Endodermal cell (in vitro differentiated cells): ENCODE measurements at regions not wholly inside any gene's neighbourhood (a gene's known extent, or its start where the extent isn't known, plus 50 kb on each side); places are given as distances from the start of the nearest gene placed in this dataset.

Experiments
- DNase-seq: peaks from one replicate; pipeline ENCODE4 v3.0.0-alpha.2; 2017
- H3K27ac ChIP-seq: 2 replicates; pipeline ENCODE4 v1.5.1; 2013; ENCODE audit warnings: mild to moderate bottlenecking, low read depth, low read length, moderate library complexity
- H3K27me3 ChIP-seq: 2 replicates; pipeline ENCODE4 v1.6.1; 2013; ENCODE audit warnings: mild to moderate bottlenecking, low read length, moderate library complexity; ENCODE audit not compliant: insufficient read depth, control insufficient read depth, poor library complexity, severe bottlenecking
- H3K36me3 ChIP-seq: 2 replicates; pipeline ENCODE4 v1.7.0; 2013; ENCODE audit warnings: mild to moderate bottlenecking, low read length, moderate library complexity; ENCODE audit not compliant: control insufficient read depth, insufficient read depth
- H3K4me1 ChIP-seq: one replicate; pipeline ENCODE4 v1.7.0; 2013; ENCODE audit warnings: low read length; ENCODE audit not compliant: control insufficient read depth, insufficient read depth
- H3K4me3 ChIP-seq: 2 replicates; pipeline ENCODE4 v1.5.1; 2013; ENCODE audit warnings: mild to moderate bottlenecking, low read length, moderate library complexity
- H3K9ac ChIP-seq: 2 replicates; pipeline ENCODE4 v1.6.1; 2013; ENCODE audit warnings: mild to moderate bottlenecking, low read length, moderate library complexity; ENCODE audit not compliant: poor library complexity, severe bottlenecking; ENCODE audit errors: extremely low read depth
- H3K9me3 ChIP-seq: 2 replicates; pipeline ENCODE4 v1.6.1; 2013; ENCODE audit warnings: mild to moderate bottlenecking, low read length, moderate library complexity; ENCODE audit not compliant: control insufficient read depth
- H3K27ac Mint-ChIP-seq: 2 replicates; pipeline ENCODE4 v1.8.0; 2020; ENCODE audit warnings: mixed read lengths
- H3K27me3 Mint-ChIP-seq: 2 replicates; pipeline ENCODE4 v1.8.0; 2021; ENCODE audit warnings: mild to moderate bottlenecking, mixed read lengths; ENCODE audit not compliant: insufficient read depth
- H3K36me3 Mint-ChIP-seq: 2 replicates; pipeline ENCODE4 v1.8.0; 2020; ENCODE audit warnings: low read depth, mixed read lengths
- H3K4me1 Mint-ChIP-seq: 2 replicates; pipeline ENCODE4 v1.8.0; 2020; ENCODE audit warnings: mixed read lengths
- H3K4me3 Mint-ChIP-seq: 2 replicates; pipeline ENCODE4 v1.8.0; 2020; ENCODE audit warnings: mild to moderate bottlenecking, moderate library complexity, mixed read lengths
- H3K9me3 Mint-ChIP-seq: 2 replicates; pipeline ENCODE4 v1.8.0; 2020; ENCODE audit warnings: mild to moderate bottlenecking, mixed read lengths
- CTCF ChIP-seq: fragments of 200-600 bp; sonication (generic); conservative IDR thresholded peaks from 2 replicates; pipeline ENCODE4 v1.5.0; 2021; ENCODE audit warnings: antibody characterized with exemption, mild to moderate bottlenecking
- WGBS, 2 experiments: methylation state at CpG; one replicate each; pipeline versions ENCODE4 v1.1.5 to v1.1.7; 2013; ENCODE audit warnings: missing lambda C conversion rate in 2 of 2, mixed read lengths in 1 of 2; ENCODE audit not compliant: insufficient coverage in 1 of 2, insufficient read length in 1 of 2; 5-methylcytosine and 5-hydroxymethylcytosine counted together

GRCh38 chr7:155203882-155204691 lies 93.6 kb upstream of the INSIG1 start:
- Mint-ChIP-seq H3K9me3 (peaks cover 6% of the 10 kb centered on the region), H3K27me3 (peaks cover 5% of the 10 kb centered on the region), H3K27ac (no peak overlapping the region), H3K36me3 (no peaks in the 10 kb centered on the region), H3K4me1 (peaks cover 2% of the 10 kb centered on the region), H3K4me3 (no peak overlapping the region)
- H3K4me3 ChIP-seq = no peak overlapping the region
- no peak overlapping the region for H3K27ac ChIP-seq
- H3K36me3 ChIP-seq = no peaks in the 10 kb centered on the region
- 90 to 92% methylated on average over 6 to 14 of the region's 14 CpGs for WGBS, 2 experiments
- no peak for TF ChIP-seq CTCF
- no peaks in the 10 kb centered on the region for H3K27me3 ChIP-seq
- H3K9me3 ChIP-seq = no peaks in the 10 kb centered on the region
- no peak overlapping the region for H3K9ac ChIP-seq
- H3K4me1 ChIP-seq = no peaks in the 10 kb centered on the region
- DNase-seq = no peak

GRCh38 chr7:155204744-155205367 lies 92.8 kb upstream of the INSIG1 start:
- Mint-ChIP-seq H3K36me3 (no peaks in the 10 kb centered on the region), H3K4me3 (no peak overlapping the region), H3K27ac (no peak overlapping the region), H3K4me1 (peaks cover 2% of the 10 kb centered on the region), H3K9me3 (peaks cover 6% of the 10 kb centered on the region), H3K27me3 (peaks cover 2% of the 10 kb centered on the region)
- H3K9ac ChIP-seq = no peak overlapping the region
- no peaks in the 10 kb centered on the region for H3K4me1 ChIP-seq
- no peak overlapping the region for H3K4me3 ChIP-seq
- WGBS, 2 experiments = 92 to 96% methylated on average over 11 to 14 of the region's 14 CpGs
- no peak for DNase-seq
- no peaks in the 10 kb centered on the region for H3K9me3 ChIP-seq
- TF ChIP-seq CTCF = no peak
- H3K27me3 ChIP-seq = no peaks in the 10 kb centered on the region
- no peaks in the 10 kb centered on the region for H3K36me3 ChIP-seq
- H3K27ac ChIP-seq = no peak overlapping the region

- no peak overlapping the region for H3K27ac ChIP-seq
Observed at GRCh38 chr7:155205368-155206317, 92.0 kb upstream of the INSIG1 start.

More at GRCh38 chr7:155205368-155206317, 92.0 kb upstream of the INSIG1 start:
- Histone ChIP-seq H3K27me3 (no peaks in the 10 kb centered on the region), H3K4me1 (no peaks in the 10 kb centered on the region), H3K4me3 (no peak overlapping the region), H3K9me3 (no peaks in the 10 kb centered on the region), H3K9ac (no peak overlapping the region), H3K36me3 (no peaks in the 10 kb centered on the region)
- Mint-ChIP-seq H3K9me3 (peaks cover 6% of the 10 kb centered on the region), H3K27me3 (peaks cover 2% of the 10 kb centered on the region), H3K4me1 (no peaks in the 10 kb centered on the region), H3K36me3 (no peaks in the 10 kb centered on the region), H3K27ac (no peak overlapping the region), H3K4me3 (no peak overlapping the region)
- WGBS, 2 experiments = 83 to 85% methylated on average over 31 to 33 of the region's 33 CpGs
- peak; percentile 72 for DNase-seq
- TF ChIP-seq CTCF = no peak
